ENCODE measurements at regions not wholly inside any gene's neighbourhood (a gene's known extent, or its start where the extent isn't known, plus 50 kb on each side); places are given as distances from the start of the nearest gene placed in this dataset.

DNA sequence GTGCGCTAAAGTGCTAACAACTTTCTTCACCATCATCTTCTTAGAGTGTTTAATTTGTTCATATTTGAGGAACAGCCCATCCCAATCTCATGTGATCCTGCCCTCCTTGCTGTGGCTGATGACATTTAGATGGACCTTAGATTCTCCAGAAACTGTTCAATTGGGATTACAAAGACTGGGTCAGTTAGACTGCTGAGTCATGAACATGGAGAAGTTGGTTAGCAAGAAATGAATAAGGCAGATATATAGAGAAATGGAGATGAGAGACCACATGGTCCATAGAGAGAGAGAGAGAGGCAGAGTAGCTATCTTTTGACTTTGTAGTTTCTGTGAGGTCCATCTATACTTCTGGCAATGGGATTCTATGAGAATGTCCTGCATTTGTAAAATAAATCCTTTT lies 275.9 kb downstream of the GLUD2 start:
- no peak for DNase-seq
- Histone ChIP-seq H3K9me3 (no peaks in the 10 kb centered on the region), H3K27me3 (no peaks in the 10 kb centered on the region), H3K4me3 (no peak overlapping the region), H3K4me1 (ENCODE audit: insufficient read depth) (no peaks in the 10 kb centered on the region), H3K27ac (no peak overlapping the region), H3K36me3 (no peaks in the 10 kb centered on the region)
- 71 to 90% (median 75%) methylated on average over 1 of the region's 1 CpG for WGBS, 3 donors
- TF ChIP-seq POLR2A (IDR thresholded peaks at IDR 0.05) = no peak
- TF ChIP-seq, protein P1, sequence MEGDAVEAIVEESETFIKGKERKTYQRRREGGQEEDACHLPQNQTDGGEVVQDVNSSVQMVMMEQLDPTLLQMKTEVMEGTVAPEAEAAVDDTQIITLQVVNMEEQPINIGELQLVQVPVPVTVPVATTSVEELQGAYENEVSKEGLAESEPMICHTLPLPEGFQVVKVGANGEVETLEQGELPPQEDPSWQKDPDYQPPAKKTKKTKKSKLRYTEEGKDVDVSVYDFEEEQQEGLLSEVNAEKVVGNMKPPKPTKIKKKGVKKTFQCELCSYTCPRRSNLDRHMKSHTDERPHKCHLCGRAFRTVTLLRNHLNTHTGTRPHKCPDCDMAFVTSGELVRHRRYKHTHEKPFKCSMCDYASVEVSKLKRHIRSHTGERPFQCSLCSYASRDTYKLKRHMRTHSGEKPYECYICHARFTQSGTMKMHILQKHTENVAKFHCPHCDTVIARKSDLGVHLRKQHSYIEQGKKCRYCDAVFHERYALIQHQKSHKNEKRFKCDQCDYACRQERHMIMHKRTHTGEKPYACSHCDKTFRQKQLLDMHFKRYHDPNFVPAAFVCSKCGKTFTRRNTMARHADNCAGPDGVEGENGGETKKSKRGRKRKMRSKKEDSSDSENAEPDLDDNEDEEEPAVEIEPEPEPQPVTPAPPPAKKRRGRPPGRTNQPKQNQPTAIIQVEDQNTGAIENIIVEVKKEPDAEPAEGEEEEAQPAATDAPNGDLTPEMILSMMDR (IDR thresholded peaks at IDR 0.05) = no peak
- no peak for TF ChIP-seq EP300 (IDR thresholded peaks at IDR 0.05)
- intact Hi-C loops (cut with DNase I) = no loop called here

DNA sequence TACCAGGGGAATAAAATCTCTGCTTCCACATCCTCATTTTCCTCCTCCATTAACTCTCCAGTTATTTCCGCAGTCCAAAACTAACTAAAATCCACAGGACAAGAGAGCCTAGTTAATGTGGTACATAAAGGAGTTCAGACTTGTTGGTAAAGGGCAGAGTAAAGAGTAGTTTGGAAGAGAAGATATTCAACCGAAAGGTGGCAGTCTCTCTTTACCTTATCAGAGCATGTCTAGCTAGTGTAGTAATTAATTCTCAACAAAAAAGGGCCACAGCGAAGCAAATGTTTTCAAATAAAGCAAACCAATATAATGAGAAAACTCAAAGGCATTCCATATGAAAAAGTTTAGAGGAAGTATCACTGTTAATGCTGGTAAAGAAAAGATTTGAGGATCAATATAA lies 286.5 kb downstream of the GLUD2 start:
- no peak for DNase-seq
- Histone ChIP-seq H3K36me3 (no peaks in the 10 kb centered on the region), H3K9me3 (no peaks in the 10 kb centered on the region), H3K4me3 (no peak overlapping the region), H3K4me1 (ENCODE audit: insufficient read depth) (no peaks in the 10 kb centered on the region), H3K27ac (no peak overlapping the region), H3K27me3 (no peaks in the 10 kb centered on the region)
- TF ChIP-seq EP300 (IDR thresholded peaks at IDR 0.05) (no peak), POLR2A (IDR thresholded peaks at IDR 0.05) (no peak)
- TF ChIP-seq, protein P1 (IDR thresholded peaks at IDR 0.05) = no peak
- 39 to 52% (median 40%) methylated on average over 3 of the region's 3 CpGs for WGBS, 3 donors
- intact Hi-C loops (cut with DNase I) = no loop called here

DNA sequence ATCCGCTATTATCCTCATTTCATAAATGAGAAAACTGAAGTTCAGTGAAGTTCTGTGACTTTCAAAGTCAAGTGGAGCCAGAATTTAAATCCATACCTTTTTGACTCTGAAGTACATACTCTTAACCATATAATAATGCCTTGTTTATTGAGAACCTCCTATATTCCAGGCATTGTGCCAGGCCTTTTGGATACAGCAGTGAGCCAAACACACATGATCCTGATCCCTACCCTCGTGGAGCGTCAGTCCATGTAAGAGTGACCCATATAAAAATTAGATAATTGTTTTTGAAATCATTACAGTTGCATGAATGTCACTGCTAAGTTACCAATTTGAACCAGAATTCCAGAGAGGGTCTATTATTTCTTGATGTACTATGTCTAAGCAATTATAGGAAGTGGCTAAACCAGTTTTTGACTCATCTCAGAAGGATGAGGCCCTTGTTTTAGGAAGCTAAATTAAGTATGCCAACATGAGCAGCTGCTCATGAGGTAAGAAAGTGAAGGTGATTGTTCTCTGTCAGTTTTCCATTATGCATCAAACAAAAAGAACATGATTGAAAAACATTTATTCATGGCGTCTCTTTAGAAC lies 289.5 kb downstream of the GLUD2 start:
- no peaks in the 10 kb centered on the region for H3K4me1 ChIP-seq (ENCODE audit: insufficient read depth)
- no peak overlapping the region for H3K27ac ChIP-seq
- TF ChIP-seq, protein P1 (IDR thresholded peaks at IDR 0.05) = no peak
- TF ChIP-seq POLR2A (IDR thresholded peaks at IDR 0.05) (no peak), EP300 (IDR thresholded peaks at IDR 0.05) (no peak)
- H3K27me3 ChIP-seq = no peaks in the 10 kb centered on the region
- no peaks in the 10 kb centered on the region for H3K9me3 ChIP-seq
- no peak for DNase-seq
- intact Hi-C loops (cut with DNase I) = no loop called here
- H3K4me3 ChIP-seq = no peak overlapping the region
- no peaks in the 10 kb centered on the region for H3K36me3 ChIP-seq
- WGBS, 3 donors = 55 to 65% (median 57%) methylated on average over 4 of the region's 4 CpGs

DNA sequence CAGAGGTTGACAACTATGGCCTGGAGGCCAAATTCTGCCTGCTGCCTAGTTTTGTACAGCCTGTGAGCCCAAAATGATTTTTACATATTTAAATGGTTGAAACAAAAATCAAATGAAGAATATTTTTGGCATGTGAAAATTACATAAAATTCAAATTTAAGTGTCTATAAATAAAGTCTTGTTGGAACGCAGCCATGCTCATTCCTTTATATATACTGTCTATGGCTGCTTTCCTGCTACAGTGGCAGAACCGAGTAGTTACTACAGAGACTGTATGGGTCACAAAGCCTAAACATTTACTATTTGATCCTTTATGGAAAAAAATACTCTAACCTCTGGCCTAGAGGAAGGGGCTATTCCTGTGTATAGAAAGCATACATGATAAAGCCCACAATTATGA lies 290.4 kb downstream of the GLUD2 start:
- TF ChIP-seq, protein P1 (IDR thresholded peaks at IDR 0.05) = no peak
- no peak for TF ChIP-seq EP300 (IDR thresholded peaks at IDR 0.05)
- TF ChIP-seq POLR2A (IDR thresholded peaks at IDR 0.05) = no peak
- Histone ChIP-seq H3K27me3 (no peaks in the 10 kb centered on the region), H3K4me1 (ENCODE audit: insufficient read depth) (no peaks in the 10 kb centered on the region), H3K9me3 (no peaks in the 10 kb centered on the region), H3K27ac (no peak overlapping the region), H3K36me3 (no peaks in the 10 kb centered on the region), H3K4me3 (no peak overlapping the region)
- intact Hi-C loops (cut with DNase I) = no loop called here
- DNase-seq = no peak
- WGBS, 3 donors = 62 to 71% (median 63%) methylated on average over 2 of the region's 2 CpGs

Data from ovary (tissue), 7 donors.